HEK293T (cell line): ENCODE measurements at regions not wholly inside any gene's neighbourhood (a gene's known extent, or its start where the extent isn't known, plus 50 kb on each side); places are given as distances from the start of the nearest gene placed in this dataset.

Source experiments
- CTCF ChIA-PET: fragments of 350-600 bp; formaldehyde crosslinking; extraction: SDS; loops from one replicate; lab custom pipeline; 2021; ENCODE audit warnings: antibody characterized with exemption, inconsistent platforms; lab: Yijun Ruan, JAX
- POLR2A ChIA-PET: fragments of 350-600 bp; formaldehyde crosslinking; extraction: SDS; loops from one replicate; lab custom pipeline; 2020; ENCODE audit warnings: antibody characterized with exemption, inconsistent platforms; lab: Yijun Ruan, JAX
- DNase-seq: peaks from one replicate; pipeline ENCODE4 v3.0.0; 2012; ENCODE audit warnings: mixed read lengths; ENCODE audit errors: extremely low spot score
- ARNT ChIP-seq: fragments of 450-650 bp; IDR thresholded peaks from 2 replicates; pipeline ENCODE4 v1.6.1; 2017; ENCODE audit warnings: mild to moderate bottlenecking
- BHLHE40 ChIP-seq: fragments of 450-650 bp; IDR thresholded peaks from 2 replicates; pipeline ENCODE4 v1.6.1; 2016; ENCODE audit warnings: mild to moderate bottlenecking, moderate library complexity, borderline replicate concordance
- CTBP1 ChIP-seq: fragments of 450-650 bp; IDR thresholded peaks from 2 replicates; pipeline ENCODE4 v1.6.1; 2016; ENCODE audit warnings: borderline replicate concordance
- ELF4 ChIP-seq: fragments of 450-650 bp; IDR thresholded peaks from 2 replicates; pipeline ENCODE4 v1.6.1; 2017; ENCODE audit warnings: antibody characterized with exemption
- FOXA1 ChIP-seq: fragments of 450-650 bp; IDR thresholded peaks from 2 replicates; pipeline ENCODE4 v1.6.1; 2016; ENCODE audit warnings: mild to moderate bottlenecking
- FOXK2 ChIP-seq: fragments of 450-650 bp; IDR thresholded peaks from 2 replicates; pipeline ENCODE4 v1.6.1; 2016; ENCODE audit warnings: mild to moderate bottlenecking
- FOXM1 ChIP-seq: fragments of 450-650 bp; IDR thresholded peaks from 2 replicates; pipeline ENCODE4 v1.6.1; 2017; ENCODE audit warnings: mild to moderate bottlenecking, borderline replicate concordance
- HDGF ChIP-seq: fragments of 450-650 bp; IDR thresholded peaks from 2 replicates; pipeline ENCODE4 v1.6.1; 2017; ENCODE audit warnings: antibody characterized with exemption, borderline replicate concordance
- L3MBTL2 ChIP-seq: fragments of 450-650 bp; conservative IDR thresholded peaks from 2 replicates; pipeline ENCODE4 v1.6.1; 2016; ENCODE audit warnings: mild to moderate bottlenecking
- LEF1 ChIP-seq: fragments of 450-650 bp; IDR thresholded peaks from 2 replicates; pipeline ENCODE4 v1.6.1; 2017; ENCODE audit warnings: mild to moderate bottlenecking, borderline replicate concordance
- NFRKB ChIP-seq: fragments of 450-650 bp; IDR thresholded peaks from 2 replicates; pipeline ENCODE4 v1.6.1; 2016; ENCODE audit warnings: mild to moderate bottlenecking, moderate library complexity
- SP1 ChIP-seq: fragments of 450-650 bp; IDR thresholded peaks from 2 replicates; pipeline ENCODE4 v1.6.1; 2017
- SUZ12 ChIP-seq: fragments of 450-650 bp; IDR thresholded peaks from 2 replicates; pipeline ENCODE4 v1.6.1; 2016; ENCODE audit warnings: mild to moderate bottlenecking
- TARDBP ChIP-seq: fragments of 450-650 bp; IDR thresholded peaks from 2 replicates; pipeline ENCODE4 v1.6.1; 2016
- ZNF384 ChIP-seq: fragments of 450-650 bp; IDR thresholded peaks from 2 replicates; pipeline ENCODE4 v1.6.1; 2016
- TF ChIP-seq, protein P1 (sequence below): fragments of 450-650 bp; IDR thresholded peaks from 2 replicates; pipeline ENCODE4 v1.6.1; 2016

DNA sequence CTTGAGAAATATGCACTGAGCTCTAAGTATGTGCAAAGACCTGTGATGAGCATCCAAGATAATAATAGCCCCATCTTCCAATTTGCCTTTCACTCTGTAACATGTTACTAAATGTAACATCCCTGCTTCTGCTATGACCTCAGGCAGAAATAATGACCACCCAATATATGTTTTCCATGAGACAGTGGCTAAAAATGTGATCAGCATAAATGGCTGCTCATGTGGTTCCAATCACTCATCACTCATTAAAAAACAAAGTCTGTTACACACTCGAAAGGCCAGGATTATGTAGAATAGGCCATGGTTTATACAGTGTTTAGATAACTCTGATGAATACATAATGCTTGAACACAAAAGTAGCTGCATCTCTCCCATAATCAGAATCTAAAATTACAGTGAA is 71.4 kb upstream of the MOCS2 start:
- no peak for TF ChIP-seq CTBP1
- no peak for TF ChIP-seq LEF1
- CTCF ChIA-PET, result no interaction called here
- DNase-seq, result no peak
- POLR2A ChIA-PET, result no interaction called here

DNA sequence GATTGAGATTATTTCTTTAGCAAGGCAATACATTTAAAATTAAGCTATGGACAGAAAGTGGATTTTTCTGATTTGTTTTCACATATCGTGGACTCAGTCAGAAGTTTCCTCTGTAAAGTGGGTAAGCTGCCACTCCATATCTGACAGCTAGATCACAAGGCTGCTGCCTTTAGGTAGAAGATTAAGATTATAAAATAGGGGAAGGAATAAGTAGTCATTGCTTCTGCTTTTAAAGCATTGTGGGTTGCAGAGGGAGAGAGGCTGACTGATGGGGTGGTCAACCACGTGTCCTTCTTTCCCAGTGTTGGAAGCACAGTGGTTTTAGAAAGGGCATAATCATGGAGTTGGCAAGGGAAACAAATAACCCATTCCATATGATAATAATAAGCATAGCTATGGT is 74.3 kb upstream of the MOCS2 start:
- TF ChIP-seq ELF4, result no peak
- no peak for TF ChIP-seq HDGF
- TF ChIP-seq CTBP1, result no peak
- CTCF ChIA-PET, result no interaction called here
- no peak for DNase-seq
- POLR2A ChIA-PET, result no interaction called here

DNA sequence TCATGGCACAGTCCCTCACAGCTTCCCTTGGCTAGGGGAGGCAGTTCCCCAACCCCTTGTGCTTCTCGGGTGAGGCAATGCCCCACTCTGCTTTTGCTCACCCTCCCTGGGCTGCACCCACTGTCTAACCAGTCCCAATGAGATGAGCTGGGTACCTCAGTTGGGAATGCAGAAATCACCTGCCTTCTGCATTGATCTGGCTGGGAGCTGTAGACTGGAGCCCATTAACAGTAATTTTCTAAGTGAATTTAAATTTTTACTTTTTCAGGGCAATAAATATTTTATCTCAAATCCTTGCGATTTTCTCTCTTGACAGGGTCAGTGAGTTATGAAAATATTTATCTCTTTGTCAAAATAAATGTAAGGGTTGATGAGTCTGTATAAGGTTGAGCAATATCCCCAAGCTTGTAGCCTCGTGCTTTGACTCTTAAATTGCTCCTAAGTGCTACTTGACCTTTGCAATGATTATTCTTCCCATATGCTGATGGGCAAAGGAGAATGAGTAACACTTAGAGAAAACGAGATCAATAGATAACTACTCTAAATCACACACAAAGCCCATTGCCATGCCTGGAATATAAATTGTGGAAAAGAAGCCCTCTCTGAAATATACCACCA is 82.1 kb upstream of the MOCS2 start:
- DNase-seq, result no peak
- ChIA-PET POLR2A (no interaction called here), CTCF (interaction anchor here (0.6 kb wide), 1 partner anchor 880 kb away, joined by 3 read pairs; no protein-coding TSS in a partner anchor)
- TF ChIP-seq CTBP1 (no peak), FOXM1 (no peak), SUZ12 (no peak)

DNA sequence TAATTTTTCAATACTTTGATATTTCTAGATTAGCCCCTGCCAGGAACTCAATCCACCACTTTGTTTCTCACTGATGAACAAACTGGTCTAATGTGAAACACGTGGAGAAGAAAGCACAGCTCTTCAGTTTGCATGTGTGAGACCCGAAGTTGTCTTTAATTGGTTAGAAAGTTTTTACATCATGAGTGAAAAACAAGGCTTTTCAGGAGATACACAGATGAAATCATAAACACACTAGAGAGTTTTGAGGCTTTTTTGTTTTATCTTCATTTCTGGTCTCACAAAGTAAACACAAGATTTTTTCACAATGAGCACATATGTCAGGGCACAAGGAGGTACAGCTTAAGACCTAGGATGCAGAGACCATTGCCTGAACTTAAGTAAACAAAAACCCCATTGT is 84.5 kb upstream of the MOCS2 start:
- ChIA-PET CTCF (no interaction called here), POLR2A (no interaction called here)
- DNase-seq, result no peak
- TF ChIP-seq BHLHE40 (no peak), ELF4 (no peak), SUZ12 (no peak), NFRKB (no peak)

DNA sequence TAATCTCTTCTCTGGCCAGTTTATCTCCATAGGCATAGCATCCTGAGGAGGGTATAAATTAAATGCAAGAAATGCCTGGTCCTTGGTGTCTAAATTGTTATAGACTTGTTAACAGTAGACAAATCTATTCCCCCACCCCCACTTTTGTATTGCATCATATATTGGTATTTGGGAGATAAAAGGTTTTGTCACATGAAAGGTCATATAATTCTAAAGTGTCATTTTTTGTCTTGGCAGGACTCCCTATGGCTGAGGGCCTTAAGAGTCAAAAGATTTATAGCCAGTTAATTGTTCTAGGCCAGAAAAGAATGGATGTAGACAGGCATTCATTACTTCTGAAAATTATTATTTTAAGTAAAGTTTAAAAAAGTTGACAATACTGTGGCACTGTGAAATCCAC is 90.3 kb upstream of the MOCS2 start:
- ChIA-PET CTCF (no interaction called here), POLR2A (no interaction called here)
- TF ChIP-seq LEF1, result no peak
- TF ChIP-seq SP1, result no peak
- no peak for TF ChIP-seq SUZ12
- TF ChIP-seq TARDBP, result no peak
- DNase-seq, result no peak

DNA sequence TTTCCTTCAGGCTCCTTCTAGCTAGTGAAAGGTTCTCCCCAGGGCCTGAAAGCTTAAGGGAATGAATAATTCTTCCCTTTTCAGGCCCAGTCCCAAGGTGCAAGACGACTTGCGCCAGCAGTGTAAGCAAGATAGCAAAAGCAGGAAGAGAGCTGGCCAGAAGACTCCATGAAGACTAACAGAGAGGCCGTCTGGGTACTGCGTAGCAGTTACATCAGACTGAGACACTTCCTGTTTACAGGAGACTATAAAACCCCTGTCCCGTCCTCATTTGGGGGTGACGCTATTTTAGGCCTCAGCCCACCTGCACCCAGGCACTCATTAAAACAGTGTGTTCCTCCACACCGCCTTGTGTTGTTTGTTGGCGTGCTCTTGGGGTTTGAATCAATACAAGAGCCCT is 90.7 kb upstream of the MOCS2 start:
- no peak for DNase-seq
- TF ChIP-seq ZNF384, result no peak
- TF ChIP-seq BHLHE40, result no peak
- TF ChIP-seq NFRKB, result no peak
- TF ChIP-seq SP1, result no peak
- TF ChIP-seq ELF4, result no peak
- TF ChIP-seq FOXA1, result no peak
- TF ChIP-seq FOXM1, result no peak
- no peak for TF ChIP-seq L3MBTL2
- no peak for TF ChIP-seq SUZ12
- no peak for TF ChIP-seq LEF1
- no peak for TF ChIP-seq FOXK2
- TF ChIP-seq HDGF, result no peak
- TF ChIP-seq, protein P1, sequence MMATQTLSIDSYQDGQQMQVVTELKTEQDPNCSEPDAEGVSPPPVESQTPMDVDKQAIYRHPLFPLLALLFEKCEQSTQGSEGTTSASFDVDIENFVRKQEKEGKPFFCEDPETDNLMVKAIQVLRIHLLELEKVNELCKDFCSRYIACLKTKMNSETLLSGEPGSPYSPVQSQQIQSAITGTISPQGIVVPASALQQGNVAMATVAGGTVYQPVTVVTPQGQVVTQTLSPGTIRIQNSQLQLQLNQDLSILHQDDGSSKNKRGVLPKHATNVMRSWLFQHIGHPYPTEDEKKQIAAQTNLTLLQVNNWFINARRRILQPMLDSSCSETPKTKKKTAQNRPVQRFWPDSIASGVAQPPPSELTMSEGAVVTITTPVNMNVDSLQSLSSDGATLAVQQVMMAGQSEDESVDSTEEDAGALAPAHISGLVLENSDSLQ, result no peak
- TF ChIP-seq CTBP1, result no peak
- POLR2A ChIA-PET, result no interaction called here
- CTCF ChIA-PET, result no interaction called here

DNA sequence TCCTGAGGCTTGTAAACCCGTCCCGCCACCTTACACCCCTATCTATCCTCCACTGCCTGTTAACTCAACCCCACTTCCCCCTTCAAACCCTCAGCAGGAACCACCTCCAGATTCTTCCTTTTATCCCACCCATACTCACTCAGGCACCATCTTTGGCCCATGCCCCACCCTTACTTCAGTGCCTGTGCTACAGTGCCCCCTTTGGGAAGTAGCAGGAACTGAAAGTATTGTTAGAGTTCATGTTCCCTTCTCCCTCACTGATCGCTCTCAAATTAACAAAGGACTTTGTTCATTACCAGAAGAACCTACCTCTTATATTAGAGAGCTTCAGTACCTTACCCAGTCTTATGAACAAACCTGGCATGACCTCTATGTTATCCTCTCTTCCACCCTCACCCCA is 92.2 kb upstream of the MOCS2 start:
- TF ChIP-seq ELF4, result no peak
- TF ChIP-seq HDGF, result no peak
- no peak for TF ChIP-seq FOXK2
- TF ChIP-seq L3MBTL2, result no peak
- TF ChIP-seq ZNF384, result no peak
- no peak for TF ChIP-seq CTBP1
- no peak for TF ChIP-seq FOXA1
- TF ChIP-seq NFRKB, result no peak
- TF ChIP-seq BHLHE40, result no peak
- TF ChIP-seq LEF1, result no peak
- TF ChIP-seq FOXM1, result no peak
- TF ChIP-seq TARDBP, result no peak
- TF ChIP-seq, protein P1, result no peak
- TF ChIP-seq ARNT, result no peak
- TF ChIP-seq SP1, result no peak
- no peak for TF ChIP-seq SUZ12
- no peak for DNase-seq
- ChIA-PET POLR2A (no interaction called here), CTCF (no interaction called here)

DNA sequence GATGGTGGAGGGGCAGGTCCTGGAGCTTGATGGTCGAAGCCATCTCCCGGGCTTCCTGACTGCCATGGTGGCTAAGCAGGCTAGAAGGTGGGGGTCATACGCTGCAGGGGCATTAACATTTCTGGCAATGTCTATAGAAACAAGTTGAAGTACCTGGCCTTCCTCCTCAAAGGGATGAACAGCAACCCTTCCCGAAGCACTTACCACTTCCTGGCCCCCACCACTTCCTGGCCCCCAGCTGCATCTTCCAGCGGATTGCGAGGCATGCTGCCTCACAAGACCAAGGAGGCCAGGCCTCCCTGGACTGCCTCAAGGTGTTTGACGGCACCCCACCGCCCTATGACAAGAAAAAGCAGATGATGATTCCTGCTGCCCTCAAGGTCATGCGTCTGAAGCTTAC is 97.0 kb upstream of the MOCS2 start:
- no peak for DNase-seq
- TF ChIP-seq SUZ12, result no peak
- no peak for TF ChIP-seq FOXA1
- no peak for TF ChIP-seq BHLHE40
- TF ChIP-seq FOXM1, result no peak
- no peak for TF ChIP-seq HDGF
- TF ChIP-seq FOXK2, result no peak
- no peak for TF ChIP-seq CTBP1
- no peak for TF ChIP-seq ZNF384
- TF ChIP-seq ELF4, result no peak
- no peak for TF ChIP-seq ARNT
- no peak for TF ChIP-seq LEF1
- TF ChIP-seq, protein P1, result no peak
- no peak for TF ChIP-seq SP1
- no peak for TF ChIP-seq TARDBP
- TF ChIP-seq NFRKB, result no peak
- TF ChIP-seq L3MBTL2, result no peak
- ChIA-PET POLR2A (no interaction called here), CTCF (no interaction called here)
